ENCODE measurements at regions not wholly inside any gene's neighbourhood (a gene's known extent, or its start where the extent isn't known, plus 50 kb on each side); places are given as distances from the start of the nearest gene placed in this dataset.
"Not testable (repeated sequence)": the region's sequence is repeated elsewhere in the genome, so short reads cannot be mapped to it uniquely, and the experiment has no call there.

DNA sequence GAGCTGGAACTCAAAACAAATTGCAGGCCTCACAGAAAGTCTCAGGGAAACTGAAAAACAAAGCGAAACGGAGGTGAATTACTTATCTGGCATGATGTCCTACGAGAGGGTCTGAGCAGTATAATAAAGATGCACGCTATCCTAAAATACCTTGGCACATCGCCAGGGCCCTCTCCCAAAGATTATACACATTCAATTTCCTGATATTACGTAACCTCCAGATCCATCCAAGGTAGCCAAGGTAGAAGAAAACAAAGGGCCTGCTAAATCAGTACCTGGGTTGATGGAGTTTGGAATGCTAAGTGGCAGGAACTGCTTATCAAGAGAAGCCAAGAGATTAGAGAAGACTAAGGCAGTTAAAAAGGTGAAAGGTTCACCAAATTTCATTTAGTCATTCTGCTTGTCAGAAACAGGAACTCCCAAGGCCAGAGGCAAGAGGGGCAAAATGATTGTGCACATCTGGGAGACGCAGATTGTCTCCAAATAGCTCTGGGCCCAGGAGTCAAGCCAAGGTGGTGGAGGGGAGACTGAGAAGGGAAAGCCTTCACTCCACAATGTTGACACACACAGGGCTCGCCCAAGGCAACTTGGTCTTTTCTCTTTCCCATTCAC is 236.8 kb upstream of the ATP5MC3 start:
- Histone ChIP-seq H3K36me3 (ENCODE audit: control insufficient read depth, insufficient read depth, low read length) (no peaks in the 10 kb centered on the region), H3K4me3 (ENCODE audit: low read depth, low read length) (no peak overlapping the region), H3K4me1 (ENCODE audit: control insufficient read depth, insufficient read depth, low read length) (no peaks in the 10 kb centered on the region), H3K27me3 (ENCODE audit: control insufficient read depth, insufficient read depth, low read length) (no peaks in the 10 kb centered on the region), H3K9ac (ENCODE audit: low read depth, low read length) (no peak overlapping the region), H3K9me3 (ENCODE audit: control insufficient read depth, insufficient read depth, low read length) (no peaks in the 10 kb centered on the region)

DNA sequence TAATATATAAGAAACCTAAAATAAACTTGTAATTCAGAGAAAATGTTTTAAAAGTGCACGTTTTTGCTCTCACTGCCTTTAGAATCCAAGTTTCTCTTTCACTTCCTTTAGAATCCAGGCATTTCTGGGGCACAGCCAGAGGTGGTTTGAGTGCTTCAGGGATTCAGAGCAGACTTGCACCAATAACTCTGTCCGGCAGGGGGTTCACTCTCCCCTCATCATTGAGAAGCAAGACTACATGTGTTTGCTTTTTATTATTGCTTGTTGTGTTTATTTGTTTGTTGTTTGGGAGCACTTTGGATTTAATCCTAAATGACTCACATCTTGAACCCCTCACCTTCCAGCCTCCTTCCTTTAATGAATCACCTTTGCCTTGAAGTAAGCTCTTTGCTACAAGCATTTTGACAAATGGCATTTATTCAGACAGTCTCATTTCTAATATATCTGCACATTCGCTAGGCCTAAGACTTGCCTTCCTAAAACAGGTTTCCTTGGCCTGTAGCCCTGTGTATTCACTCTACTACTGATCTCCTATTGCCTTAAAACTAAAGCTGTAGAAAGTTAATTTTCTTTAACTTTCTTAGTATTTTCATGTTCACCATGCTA is 233.5 kb upstream of the ATP5MC3 start:
- Histone ChIP-seq H3K27me3 (ENCODE audit: control insufficient read depth, insufficient read depth, low read length) (no peaks in the 10 kb centered on the region), H3K9me3 (ENCODE audit: control insufficient read depth, insufficient read depth, low read length) (no peaks in the 10 kb centered on the region), H3K36me3 (ENCODE audit: control insufficient read depth, insufficient read depth, low read length) (no peaks in the 10 kb centered on the region), H3K4me3 (ENCODE audit: low read depth, low read length) (no peak overlapping the region), H3K9ac (ENCODE audit: low read depth, low read length) (no peak overlapping the region), H3K4me1 (ENCODE audit: control insufficient read depth, insufficient read depth, low read length) (no peaks in the 10 kb centered on the region)

DNA sequence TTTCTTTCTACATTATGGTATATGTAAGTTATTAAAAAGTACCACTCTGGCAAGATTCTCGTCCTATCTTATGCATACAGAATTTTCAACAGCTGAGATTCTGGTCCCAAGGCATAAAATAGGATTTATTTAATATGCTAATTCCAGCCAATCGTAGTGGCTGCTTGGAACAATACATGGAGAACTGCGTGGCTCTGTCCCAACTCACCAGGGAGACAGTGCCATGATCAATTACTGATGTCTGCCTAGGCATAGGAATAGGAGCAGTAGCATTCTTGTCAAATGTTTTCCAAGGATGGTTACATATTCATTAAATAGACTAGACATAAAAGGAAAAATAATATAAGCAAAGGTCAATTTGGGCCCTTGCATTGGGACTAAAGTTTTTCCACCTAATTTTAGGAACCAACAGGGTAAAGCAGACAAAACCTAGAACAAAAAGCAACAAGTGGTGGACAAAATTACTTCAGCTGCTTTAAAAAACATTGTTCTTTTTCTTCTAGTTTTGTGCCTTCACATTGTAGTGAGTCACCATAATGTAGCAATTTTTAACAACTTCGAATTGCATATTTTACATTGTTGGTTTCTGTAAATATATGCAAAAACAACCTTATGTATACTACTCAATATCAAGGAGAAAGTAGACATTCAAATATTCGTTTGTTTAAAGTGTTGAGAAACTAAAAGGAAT is 232.8 kb upstream of the ATP5MC3 start:
- Histone ChIP-seq H3K36me3 (ENCODE audit: control insufficient read depth, insufficient read depth, low read length) (no peaks in the 10 kb centered on the region), H3K9me3 (ENCODE audit: control insufficient read depth, insufficient read depth, low read length) (no peaks in the 10 kb centered on the region), H3K27me3 (ENCODE audit: control insufficient read depth, insufficient read depth, low read length) (no peaks in the 10 kb centered on the region), H3K4me3 (ENCODE audit: low read depth, low read length) (no peak overlapping the region), H3K4me1 (ENCODE audit: control insufficient read depth, insufficient read depth, low read length) (no peaks in the 10 kb centered on the region), H3K9ac (ENCODE audit: low read depth, low read length) (no peak overlapping the region)

DNA sequence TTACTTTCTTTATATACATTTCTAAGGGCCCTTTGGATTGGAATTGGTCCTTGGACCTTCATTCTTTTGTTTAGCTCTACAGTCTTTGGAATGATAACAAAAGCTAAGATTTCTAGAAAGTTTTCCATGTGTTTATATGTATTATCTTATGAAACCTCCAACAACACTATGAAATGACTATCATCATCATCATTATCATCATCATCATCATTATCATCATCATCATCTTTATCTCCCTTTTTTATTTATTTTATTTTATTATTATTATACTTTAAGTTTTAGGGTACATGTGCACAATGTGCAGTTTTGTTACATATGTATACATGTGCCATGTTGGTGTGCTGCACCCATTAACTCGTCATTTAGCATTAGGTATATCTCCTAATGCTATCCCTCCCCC is 229.4 kb upstream of the ATP5MC3 start:
- H3K4me3 ChIP-seq (ENCODE audit: low read depth, low read length): not testable (repeated sequence)

DNA sequence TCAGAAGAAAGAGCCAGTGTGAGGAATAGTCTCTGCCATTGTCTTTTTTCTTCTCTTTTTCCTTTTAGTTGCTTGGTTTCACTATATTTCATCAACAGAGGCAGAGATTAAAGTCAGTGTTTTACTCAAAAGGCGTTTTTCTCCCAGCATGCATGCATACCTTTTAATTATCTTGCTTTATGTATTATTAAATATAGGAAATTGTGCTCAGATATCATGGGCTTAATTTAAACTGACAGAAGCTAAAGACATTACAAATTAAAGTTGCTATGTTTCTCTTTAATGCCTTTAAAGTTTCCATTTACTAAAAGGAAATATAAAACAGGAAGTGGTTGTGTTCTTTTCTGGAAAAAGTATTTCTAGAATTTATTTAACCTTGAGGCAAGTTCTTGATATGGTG is 223.3 kb upstream of the ATP5MC3 start:
- no peaks in the 10 kb centered on the region for H3K27me3 ChIP-seq (ENCODE audit: control insufficient read depth, insufficient read depth, low read length)
- no peak overlapping the region for H3K4me3 ChIP-seq (ENCODE audit: low read depth, low read length)
- no peaks in the 10 kb centered on the region for H3K36me3 ChIP-seq (ENCODE audit: control insufficient read depth, insufficient read depth, low read length)
- H3K9me3 ChIP-seq (ENCODE audit: control insufficient read depth, insufficient read depth, low read length): no peaks in the 10 kb centered on the region
- no peak overlapping the region for H3K9ac ChIP-seq (ENCODE audit: low read depth, low read length)
- H3K4me1 ChIP-seq (ENCODE audit: control insufficient read depth, insufficient read depth, low read length): no peaks in the 10 kb centered on the region

More for the DNA sequence above, 229.4 kb upstream of the ATP5MC3 start:
- not testable (repeated sequence) for H3K9ac ChIP-seq (ENCODE audit: low read depth, low read length); H3K36me3 ChIP-seq (ENCODE audit: control insufficient read depth, insufficient read depth, low read length); H3K9me3 ChIP-seq (ENCODE audit: control insufficient read depth, insufficient read depth, low read length); H3K4me1 ChIP-seq (ENCODE audit: control insufficient read depth, insufficient read depth, low read length); H3K27me3 ChIP-seq (ENCODE audit: control insufficient read depth, insufficient read depth, low read length)

DNA sequence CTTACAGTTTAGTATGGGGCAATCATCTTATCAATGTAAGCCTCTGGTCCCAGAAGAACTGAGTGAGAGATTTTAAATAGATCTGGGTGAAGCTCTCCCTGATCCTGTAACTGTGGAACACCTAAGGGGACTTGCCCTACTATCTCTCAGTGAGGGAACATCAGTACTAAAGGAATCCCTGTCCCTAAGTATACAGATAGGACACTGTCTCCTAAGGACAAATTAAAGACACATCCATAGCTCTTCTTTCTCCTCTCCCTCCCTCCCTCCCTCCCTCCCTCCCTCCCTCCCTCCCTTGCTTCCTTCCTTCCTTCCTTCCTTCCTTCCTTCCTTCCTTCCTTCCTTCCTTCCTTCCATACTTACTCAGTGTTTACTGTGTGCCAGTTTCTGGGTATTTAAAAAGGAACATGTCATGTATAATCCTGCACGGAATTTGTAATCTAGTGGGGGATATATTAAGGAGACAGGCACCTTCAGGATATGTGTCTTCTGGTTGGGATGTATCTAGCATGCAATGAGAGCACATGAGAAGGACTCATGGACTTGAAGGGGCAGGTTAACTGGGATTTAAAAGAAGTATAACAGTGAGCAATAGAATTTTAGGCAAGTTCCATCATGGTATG is 222.2 kb upstream of the ATP5MC3 start:
- no peaks in the 10 kb centered on the region for H3K36me3 ChIP-seq (ENCODE audit: control insufficient read depth, insufficient read depth, low read length)
- no peaks in the 10 kb centered on the region for H3K4me1 ChIP-seq (ENCODE audit: control insufficient read depth, insufficient read depth, low read length)
- no peak overlapping the region for H3K9ac ChIP-seq (ENCODE audit: low read depth, low read length)
- H3K27me3 ChIP-seq (ENCODE audit: control insufficient read depth, insufficient read depth, low read length): no peaks in the 10 kb centered on the region
- no peak overlapping the region for H3K4me3 ChIP-seq (ENCODE audit: low read depth, low read length)
- H3K9me3 ChIP-seq (ENCODE audit: control insufficient read depth, insufficient read depth, low read length): no peaks in the 10 kb centered on the region

DNA sequence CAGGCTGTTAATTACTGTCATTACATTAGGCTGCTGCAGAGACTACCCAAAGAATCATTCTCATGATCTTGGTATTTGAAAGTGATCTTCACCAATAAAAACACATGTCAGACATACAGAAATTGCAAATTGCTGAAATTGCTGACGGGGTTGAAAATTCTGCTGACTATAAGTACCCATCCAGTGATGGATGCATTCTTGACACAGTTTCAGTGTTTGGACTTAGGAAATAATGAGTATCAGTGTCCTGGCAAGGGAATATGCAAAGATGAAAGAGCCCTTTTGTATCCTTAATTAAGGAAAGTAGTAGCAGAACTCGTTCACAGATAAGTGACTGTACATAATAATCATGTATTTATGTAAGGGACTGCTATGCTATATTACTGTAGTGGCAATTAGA is 221.1 kb upstream of the ATP5MC3 start:
- Histone ChIP-seq H3K4me1 (ENCODE audit: control insufficient read depth, insufficient read depth, low read length) (no peaks in the 10 kb centered on the region), H3K36me3 (ENCODE audit: control insufficient read depth, insufficient read depth, low read length) (no peaks in the 10 kb centered on the region), H3K27me3 (ENCODE audit: control insufficient read depth, insufficient read depth, low read length) (no peaks in the 10 kb centered on the region), H3K9ac (ENCODE audit: low read depth, low read length) (no peak overlapping the region), H3K9me3 (ENCODE audit: control insufficient read depth, insufficient read depth, low read length) (no peaks in the 10 kb centered on the region), H3K4me3 (ENCODE audit: low read depth, low read length) (no peak overlapping the region)

DNA sequence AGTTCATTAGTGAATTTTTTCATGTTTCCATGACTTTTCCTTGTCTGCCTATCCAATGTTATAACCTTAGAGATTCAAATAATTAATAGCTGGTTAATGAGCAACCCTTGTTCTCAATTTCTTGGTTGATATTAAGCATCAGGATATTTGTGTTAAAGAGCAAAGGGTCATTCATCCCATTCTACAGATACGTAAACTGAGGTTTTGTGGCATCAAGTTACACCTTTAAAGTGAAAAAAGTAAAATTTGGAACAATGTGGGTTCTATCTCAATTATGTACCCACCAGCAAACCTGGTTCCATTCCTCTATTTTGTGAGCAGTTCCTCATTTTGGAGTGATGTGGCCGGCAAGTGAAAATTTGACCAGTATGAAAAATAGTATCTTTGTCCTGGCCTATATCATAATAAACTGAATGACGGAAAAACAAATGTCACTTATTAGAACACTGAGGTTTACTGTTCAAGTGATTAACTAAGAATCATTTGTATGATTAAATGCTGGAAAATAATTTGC is 220.5 kb upstream of the ATP5MC3 start:
- Histone ChIP-seq H3K9me3 (ENCODE audit: control insufficient read depth, insufficient read depth, low read length) (no peaks in the 10 kb centered on the region), H3K27me3 (ENCODE audit: control insufficient read depth, insufficient read depth, low read length) (no peaks in the 10 kb centered on the region), H3K4me1 (ENCODE audit: control insufficient read depth, insufficient read depth, low read length) (no peaks in the 10 kb centered on the region), H3K9ac (ENCODE audit: low read depth, low read length) (no peak overlapping the region), H3K36me3 (ENCODE audit: control insufficient read depth, insufficient read depth, low read length) (no peaks in the 10 kb centered on the region), H3K4me3 (ENCODE audit: low read depth, low read length) (no peak overlapping the region)

DNA sequence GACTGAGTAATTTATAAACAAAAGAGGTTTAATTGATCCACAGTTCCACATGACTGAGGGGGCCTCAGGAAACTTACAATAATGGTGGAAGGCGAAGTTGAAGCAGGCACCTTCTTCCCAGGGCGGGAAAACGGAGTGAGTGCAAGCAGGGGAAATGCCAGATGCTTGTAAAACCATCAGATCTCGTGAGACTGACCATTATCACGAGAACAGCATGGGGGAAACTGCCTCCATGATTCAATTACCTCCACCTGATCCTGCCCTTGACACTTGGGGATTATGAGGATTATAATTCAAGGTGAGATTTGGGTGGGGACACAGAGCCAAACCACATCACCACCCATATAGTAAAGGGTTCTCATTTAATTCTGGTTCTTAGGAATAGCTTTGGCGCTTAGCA is 219.5 kb upstream of the ATP5MC3 start:
- H3K9me3 ChIP-seq (ENCODE audit: control insufficient read depth, insufficient read depth, low read length): no peaks in the 10 kb centered on the region
- H3K27me3 ChIP-seq (ENCODE audit: control insufficient read depth, insufficient read depth, low read length): no peaks in the 10 kb centered on the region
- H3K4me3 ChIP-seq (ENCODE audit: low read depth, low read length): no peak overlapping the region
- H3K36me3 ChIP-seq (ENCODE audit: control insufficient read depth, insufficient read depth, low read length): no peaks in the 10 kb centered on the region
- H3K9ac ChIP-seq (ENCODE audit: low read depth, low read length): no peak overlapping the region
- no peaks in the 10 kb centered on the region for H3K4me1 ChIP-seq (ENCODE audit: control insufficient read depth, insufficient read depth, low read length)

DNA sequence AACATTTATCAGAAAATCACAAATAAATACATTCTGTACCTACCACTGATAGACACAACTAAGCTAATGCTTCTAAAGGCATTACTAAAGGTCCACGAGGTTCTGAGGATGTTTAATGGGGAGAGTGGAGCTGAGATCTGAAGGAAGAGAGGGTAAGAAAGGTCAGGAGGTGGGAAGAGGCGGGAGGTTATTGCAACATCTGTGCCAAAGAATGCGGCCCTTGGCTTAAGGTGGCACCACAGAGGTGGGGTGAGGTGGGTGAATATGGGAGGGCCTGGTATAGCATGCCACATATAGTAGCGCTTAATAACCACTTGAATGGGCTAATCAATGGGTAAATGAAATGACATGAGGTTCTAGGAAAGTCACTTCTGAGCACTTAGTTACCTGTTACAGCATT is 217.8 kb upstream of the ATP5MC3 start:
- Histone ChIP-seq H3K27me3 (ENCODE audit: control insufficient read depth, insufficient read depth, low read length) (no peaks in the 10 kb centered on the region), H3K4me1 (ENCODE audit: control insufficient read depth, insufficient read depth, low read length) (no peaks in the 10 kb centered on the region), H3K4me3 (ENCODE audit: low read depth, low read length) (no peak overlapping the region), H3K9me3 (ENCODE audit: control insufficient read depth, insufficient read depth, low read length) (no peaks in the 10 kb centered on the region), H3K36me3 (ENCODE audit: control insufficient read depth, insufficient read depth, low read length) (no peaks in the 10 kb centered on the region), H3K9ac (ENCODE audit: low read depth, low read length) (no peak overlapping the region)

DNA sequence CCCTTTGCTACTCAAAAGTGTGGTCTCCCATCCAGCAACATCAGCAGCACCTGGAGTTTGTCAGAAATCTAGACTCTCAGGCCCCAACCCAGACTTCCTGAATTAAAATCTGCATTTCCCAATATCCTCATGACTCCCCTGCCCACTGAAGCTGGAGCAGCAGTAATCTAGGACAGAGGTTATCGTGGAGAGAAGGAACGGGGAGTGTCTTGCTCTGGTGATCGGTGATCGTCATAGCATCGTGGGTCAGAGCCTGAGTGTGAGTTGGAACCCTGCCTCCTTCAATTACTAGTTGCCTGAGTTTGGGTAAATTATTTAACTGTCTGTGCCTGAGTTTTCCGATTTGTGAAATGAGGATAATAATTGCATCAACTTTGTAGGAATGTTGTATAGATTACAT is 217.3 kb upstream of the ATP5MC3 start:
- no peaks in the 10 kb centered on the region for H3K36me3 ChIP-seq (ENCODE audit: control insufficient read depth, insufficient read depth, low read length)
- no peaks in the 10 kb centered on the region for H3K27me3 ChIP-seq (ENCODE audit: control insufficient read depth, insufficient read depth, low read length)
- H3K9ac ChIP-seq (ENCODE audit: low read depth, low read length): no peak overlapping the region
- no peaks in the 10 kb centered on the region for H3K9me3 ChIP-seq (ENCODE audit: control insufficient read depth, insufficient read depth, low read length)
- H3K4me1 ChIP-seq (ENCODE audit: control insufficient read depth, insufficient read depth, low read length): no peaks in the 10 kb centered on the region
- H3K4me3 ChIP-seq (ENCODE audit: low read depth, low read length): no peak overlapping the region

DNA sequence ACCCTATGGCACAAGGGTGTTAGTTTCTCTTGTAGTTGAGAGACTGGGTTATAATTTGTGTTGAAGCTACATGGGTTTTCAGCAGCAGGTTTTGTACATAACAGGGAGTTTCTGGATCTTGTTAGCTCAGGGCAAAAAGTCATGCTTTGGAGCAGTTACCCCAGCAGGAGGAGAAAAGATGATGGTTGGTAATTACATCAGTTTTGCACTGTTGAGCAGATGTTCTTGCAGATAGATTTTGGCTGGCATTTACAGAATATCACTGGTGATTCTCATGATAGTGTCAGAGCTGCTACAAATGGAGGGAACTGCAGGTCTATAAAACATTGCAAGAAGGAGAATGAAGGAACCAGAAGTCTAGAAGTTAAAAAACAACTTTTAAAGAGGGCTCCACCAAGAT is 215.2 kb upstream of the ATP5MC3 start:
- Histone ChIP-seq H3K9ac (ENCODE audit: low read depth, low read length) (no peak overlapping the region), H3K36me3 (ENCODE audit: control insufficient read depth, insufficient read depth, low read length) (no peaks in the 10 kb centered on the region), H3K4me1 (ENCODE audit: control insufficient read depth, insufficient read depth, low read length) (no peaks in the 10 kb centered on the region), H3K27me3 (ENCODE audit: control insufficient read depth, insufficient read depth, low read length) (no peaks in the 10 kb centered on the region), H3K4me3 (ENCODE audit: low read depth, low read length) (no peak overlapping the region), H3K9me3 (ENCODE audit: control insufficient read depth, insufficient read depth, low read length) (no peaks in the 10 kb centered on the region)
